Natural killer cell (primary cell): ENCODE measurements at regions not wholly inside any gene's neighbourhood (a gene's known extent, or its start where the extent isn't known, plus 50 kb on each side); places are given as distances from the start of the nearest gene placed in this dataset.

Source experiments
- ATAC-seq, 3 donors: fragments of 150-1000 bp in 2 of 3; fragments of 200-7000 bp in 1 of 3; cut with Tn5 transposase; 1 replicate in 1 of 3; 2 replicates in 2 of 3; pipeline ENCODE4 v1.10.0; 2021; ENCODE audit warnings: mild to moderate bottlenecking in 2 of 3, moderate library complexity in 2 of 3
- DNase-seq, 2 donors: peaks; one replicate each; pipeline versions ENCODE4 v3.0.0 to v3.0.0-alpha.2; 2013 to 2021; ENCODE audit warnings: mixed read lengths in 1 of 2
- H3K27ac ChIP-seq: one replicate; pipeline ENCODE4 v1.5.1; 2013; ENCODE audit warnings: mild to moderate bottlenecking, low read length
- H3K27me3 ChIP-seq: one replicate; pipeline ENCODE4 v1.6.1; 2013; ENCODE audit warnings: low read length; ENCODE audit not compliant: control insufficient read depth, insufficient read depth
- H3K36me3 ChIP-seq: one replicate; pipeline ENCODE4 v1.6.1; 2013; ENCODE audit warnings: low read length; ENCODE audit not compliant: control insufficient read depth, insufficient read depth
- H3K4me1 ChIP-seq: one replicate; pipeline ENCODE4 v1.6.1; 2013; ENCODE audit warnings: low read length; ENCODE audit not compliant: control insufficient read depth, insufficient read depth
- H3K4me3 ChIP-seq: one replicate; pipeline ENCODE4 v1.5.1; 2013; ENCODE audit warnings: low read length
- H3K9me3 ChIP-seq: one replicate; pipeline ENCODE4 v1.6.1; 2013; ENCODE audit warnings: low read length; ENCODE audit not compliant: control insufficient read depth, insufficient read depth
- H3K27ac Mint-ChIP-seq, 2 donors: one replicate each; pipeline ENCODE4 v1.8.0; 2022; ENCODE audit warnings: mild to moderate bottlenecking in 2 of 2, mixed read lengths in 2 of 2, moderate library complexity in 1 of 2
- H3K27me3 Mint-ChIP-seq, 2 donors: one replicate each; pipeline ENCODE4 v1.8.0; 2022; ENCODE audit warnings: low read depth in 2 of 2, mixed read lengths in 2 of 2
- H3K36me3 Mint-ChIP-seq: one replicate; pipeline ENCODE4 v1.8.0; 2022; ENCODE audit warnings: mixed read lengths
- H3K4me1 Mint-ChIP-seq, 2 donors: one replicate each; pipeline ENCODE4 v1.8.0; 2022; ENCODE audit warnings: mixed read lengths in 2 of 2
- H3K4me3 Mint-ChIP-seq: one replicate; pipeline ENCODE4 v1.8.0; 2022; ENCODE audit warnings: mild to moderate bottlenecking, moderate library complexity, mixed read lengths
- H3K9me3 Mint-ChIP-seq, 2 donors: one replicate each; pipeline ENCODE4 v1.8.0; 2022; ENCODE audit warnings: mixed read lengths in 2 of 2
- CTCF ChIP-seq: fragments of 200-600 bp; IDR thresholded peaks from one replicate; pipeline ENCODE4 v1.8.0; 2022; ENCODE audit warnings: antibody characterized with exemption
- WGBS: methylation state at CpG from one replicate; pipeline ENCODE4 v1.1.7; 2013; ENCODE audit warnings: missing lambda C conversion rate; ENCODE audit not compliant: insufficient coverage; 5-methylcytosine and 5-hydroxymethylcytosine counted together
- intact Hi-C: fragments of 100-400 bp; cut with micrococcal nuclease; formaldehyde crosslinking; loops from one replicate; pipeline ENCODE4 v1.14.2; 2022

- Mint-ChIP-seq H3K27ac (no peak overlapping the region), H3K4me3 (no peak overlapping the region)
- WGBS, result 92% methylated on average over 6 of the region's 6 CpGs
Measured at GRCh38 chrY:21600170-21600569, 65.5 kb downstream of the RBMY1A1 start.

GRCh38 chrY:21601524-21601923, 66.8 kb downstream of the RBMY1A1 start:
- 70% methylated on average over 1 of the region's 2 CpGs for WGBS

More at GRCh38 chrY:21600170-21600569, 65.5 kb downstream of the RBMY1A1 start:
- H3K9me3 ChIP-seq, result no peaks in the 10 kb centered on the region
- H3K4me1 Mint-ChIP-seq, result no peaks in the 10 kb centered on the region
- H3K27me3 Mint-ChIP-seq, result no peaks in the 10 kb centered on the region
- H3K9me3 Mint-ChIP-seq, result peaks cover 0 to 3% of the 10 kb centered on the region in 2 donors
- H3K4me1 ChIP-seq, result no peaks in the 10 kb centered on the region
- no peak overlapping the region for H3K27ac ChIP-seq
- no peaks in the 10 kb centered on the region for H3K36me3 Mint-ChIP-seq
- H3K4me3 ChIP-seq, result no peak overlapping the region
- H3K27me3 ChIP-seq, result no peaks in the 10 kb centered on the region
- intact Hi-C loops, result no loop called here
- ATAC-seq (no peak), DNase-seq (no peak)
- no peaks in the 10 kb centered on the region for H3K36me3 ChIP-seq
- no peak for TF ChIP-seq CTCF

GRCh38 chrY:21602590-21602989, 67.9 kb downstream of the RBMY1A1 start:
- H3K36me3 ChIP-seq, result no peaks in the 10 kb centered on the region
- H3K27ac ChIP-seq, result no peak overlapping the region
- H3K27ac Mint-ChIP-seq, result no peak overlapping the region
- no peaks in the 10 kb centered on the region for H3K36me3 Mint-ChIP-seq
- H3K4me3 Mint-ChIP-seq, result no peak overlapping the region
- DNase-seq (peak in 1 of 2 donors; percentile 1), ATAC-seq (no peak)
- H3K9me3 Mint-ChIP-seq, result peaks cover 0 to 3% of the 10 kb centered on the region in 2 donors
- WGBS, result 96% methylated on average over 2 of the region's 2 CpGs
- H3K27me3 ChIP-seq, result no peaks in the 10 kb centered on the region
- H3K4me1 ChIP-seq, result no peaks in the 10 kb centered on the region
- intact Hi-C loops, result no loop called here
- no peak for TF ChIP-seq CTCF
- no peaks in the 10 kb centered on the region for H3K9me3 ChIP-seq
- H3K4me3 ChIP-seq, result no peak overlapping the region
- no peaks in the 10 kb centered on the region for H3K27me3 Mint-ChIP-seq
- no peaks in the 10 kb centered on the region for H3K4me1 Mint-ChIP-seq

More at GRCh38 chrY:21601524-21601923, 66.8 kb downstream of the RBMY1A1 start:
- H3K9me3 Mint-ChIP-seq, result peaks cover 0 to 3% of the 10 kb centered on the region in 2 donors
- no peaks in the 10 kb centered on the region for H3K4me1 Mint-ChIP-seq
- ATAC-seq, result no peak
- H3K27ac Mint-ChIP-seq, result no peak overlapping the region
- Histone ChIP-seq H3K4me3 (no peak overlapping the region), H3K27me3 (no peaks in the 10 kb centered on the region), H3K4me1 (no peaks in the 10 kb centered on the region), H3K9me3 (no peaks in the 10 kb centered on the region), H3K36me3 (no peaks in the 10 kb centered on the region), H3K27ac (no peak overlapping the region)
- intact Hi-C loops, result no loop called here
- no peak overlapping the region for H3K4me3 Mint-ChIP-seq
- TF ChIP-seq CTCF, result no peak
- no peaks in the 10 kb centered on the region for H3K36me3 Mint-ChIP-seq
- DNase-seq, result no peak
- no peaks in the 10 kb centered on the region for H3K27me3 Mint-ChIP-seq

GRCh38 chrY:21636137-21636536, 101.5 kb downstream of the RBMY1A1 start:
- no peak overlapping the region for H3K4me3 Mint-ChIP-seq
- H3K27me3 ChIP-seq, result no peaks in the 10 kb centered on the region
- no peaks in the 10 kb centered on the region for H3K4me1 Mint-ChIP-seq
- H3K36me3 Mint-ChIP-seq, result no peaks in the 10 kb centered on the region
- no peaks in the 10 kb centered on the region for H3K4me1 ChIP-seq
- no peaks in the 10 kb centered on the region for H3K27me3 Mint-ChIP-seq
- TF ChIP-seq CTCF, result no peak
- peaks cover 0 to 6% of the 10 kb centered on the region in 2 donors for H3K9me3 Mint-ChIP-seq
- no peak overlapping the region for H3K27ac ChIP-seq
- intact Hi-C loops, result no loop called here
- no peaks in the 10 kb centered on the region for H3K9me3 ChIP-seq
- H3K36me3 ChIP-seq, result no peaks in the 10 kb centered on the region
- DNase-seq (no peak), ATAC-seq (no peak)
- H3K27ac Mint-ChIP-seq, result no peak overlapping the region
- no peak overlapping the region for H3K4me3 ChIP-seq
